Fibroblast of mammary gland (primary cell): ENCODE measurements at regions not wholly inside any gene's neighbourhood (a gene's known extent, or its start where the extent isn't known, plus 50 kb on each side); places are given as distances from the start of the nearest gene placed in this dataset.
A peak's percentile ranks its signal among the peaks of the same experiment; 100 is the strongest.

Source experiments
- DNase-seq: peaks from one replicate; pipeline ENCODE4 v3.0.0-alpha.2; 2010; ENCODE audit warnings: low read depth
- H3K4me3 ChIP-seq: 2 replicates; pipeline ENCODE4 v1.5.1; 2011; ENCODE audit warnings: low read depth, mild to moderate bottlenecking, low read length, moderate library complexity; ENCODE audit not compliant: control insufficient read depth
- TF ChIP-seq, protein P1 (sequence below): conservative IDR thresholded peaks from 2 replicates; pipeline ENCODE4 v1.5.1; 2011; ENCODE audit warnings: low read depth, low read length, inconsistent platforms; ENCODE audit not compliant: control insufficient read depth, insufficient read depth

DNA sequence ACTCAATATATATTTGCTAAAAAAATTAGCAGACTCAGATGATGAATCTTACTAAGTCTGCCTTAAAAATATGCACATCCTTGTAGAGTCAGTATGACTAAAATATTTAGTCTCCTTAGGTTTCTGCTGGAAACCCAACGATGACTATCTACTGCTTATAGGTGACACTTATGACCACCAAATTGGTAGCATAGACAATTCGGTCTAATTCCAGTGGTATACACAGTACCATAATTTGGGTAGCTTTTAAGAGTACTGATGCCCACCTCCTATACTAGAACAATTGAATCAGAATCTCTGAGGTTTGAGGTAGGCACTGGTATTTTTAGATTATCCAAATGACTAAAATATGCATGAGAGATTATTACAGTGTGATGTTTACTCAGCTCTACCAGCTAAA lies 740.8 kb upstream of the ZEB2 start:
- no peak overlapping the region for H3K4me3 ChIP-seq
- TF ChIP-seq, protein P1, sequence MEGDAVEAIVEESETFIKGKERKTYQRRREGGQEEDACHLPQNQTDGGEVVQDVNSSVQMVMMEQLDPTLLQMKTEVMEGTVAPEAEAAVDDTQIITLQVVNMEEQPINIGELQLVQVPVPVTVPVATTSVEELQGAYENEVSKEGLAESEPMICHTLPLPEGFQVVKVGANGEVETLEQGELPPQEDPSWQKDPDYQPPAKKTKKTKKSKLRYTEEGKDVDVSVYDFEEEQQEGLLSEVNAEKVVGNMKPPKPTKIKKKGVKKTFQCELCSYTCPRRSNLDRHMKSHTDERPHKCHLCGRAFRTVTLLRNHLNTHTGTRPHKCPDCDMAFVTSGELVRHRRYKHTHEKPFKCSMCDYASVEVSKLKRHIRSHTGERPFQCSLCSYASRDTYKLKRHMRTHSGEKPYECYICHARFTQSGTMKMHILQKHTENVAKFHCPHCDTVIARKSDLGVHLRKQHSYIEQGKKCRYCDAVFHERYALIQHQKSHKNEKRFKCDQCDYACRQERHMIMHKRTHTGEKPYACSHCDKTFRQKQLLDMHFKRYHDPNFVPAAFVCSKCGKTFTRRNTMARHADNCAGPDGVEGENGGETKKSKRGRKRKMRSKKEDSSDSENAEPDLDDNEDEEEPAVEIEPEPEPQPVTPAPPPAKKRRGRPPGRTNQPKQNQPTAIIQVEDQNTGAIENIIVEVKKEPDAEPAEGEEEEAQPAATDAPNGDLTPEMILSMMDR: no peak
- no peak for DNase-seq

DNA sequence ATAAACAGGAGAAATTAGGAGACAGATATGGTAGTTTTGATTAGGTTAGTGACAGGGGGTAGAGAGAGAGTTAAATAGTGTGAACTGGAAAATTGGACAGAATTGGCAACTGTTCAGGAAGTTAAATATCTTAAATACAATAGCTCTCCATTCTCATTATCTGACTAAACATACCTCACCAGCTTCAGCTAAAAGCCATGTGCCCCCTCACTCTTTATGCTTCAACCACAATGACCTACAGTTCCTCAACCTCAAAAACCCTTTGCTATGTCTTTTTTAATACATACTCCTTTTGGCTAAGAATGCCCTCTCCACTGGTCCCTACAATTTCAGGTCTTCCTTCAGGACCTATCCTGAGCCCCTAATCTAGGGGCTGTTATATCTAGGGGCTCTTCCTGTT lies 740.2 kb upstream of the ZEB2 start:
- TF ChIP-seq, protein P1: no peak
- H3K4me3 ChIP-seq: no peak overlapping the region
- DNase-seq: no peak

DNA sequence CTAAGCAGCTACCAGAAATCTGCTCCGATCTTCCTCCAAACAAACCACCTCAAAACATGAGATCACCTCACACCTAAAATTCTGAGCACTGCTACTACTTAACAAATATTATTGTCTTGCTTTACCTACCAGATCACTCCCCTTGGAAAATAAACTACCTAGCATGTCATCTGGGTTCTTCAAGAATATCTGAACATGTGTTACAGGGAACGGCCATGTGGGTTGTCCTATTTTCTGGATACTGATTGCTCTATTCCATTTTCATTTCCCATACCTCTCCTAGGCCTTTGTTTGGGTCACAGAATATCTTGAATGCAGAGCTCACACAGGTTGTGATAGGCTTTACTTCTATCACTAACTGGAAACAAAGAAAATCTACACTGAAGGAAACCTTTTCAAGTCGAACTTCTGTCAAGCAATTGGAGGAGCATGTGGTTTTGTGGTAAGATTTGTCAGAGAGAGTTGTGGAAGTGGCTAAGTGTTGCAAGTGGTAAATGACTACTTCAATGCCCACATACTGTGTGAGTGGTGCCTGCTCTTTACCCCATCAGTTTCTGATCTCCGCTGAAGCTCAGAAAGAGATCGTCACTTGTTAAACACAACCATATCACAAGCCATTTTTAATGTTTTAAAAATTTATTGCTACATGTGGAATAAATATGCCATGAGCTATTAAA lies 739.1 kb upstream of the ZEB2 start:
- TF ChIP-seq, protein P1: no peak
- peak; percentile 32 for DNase-seq
- no peak overlapping the region for H3K4me3 ChIP-seq

DNA sequence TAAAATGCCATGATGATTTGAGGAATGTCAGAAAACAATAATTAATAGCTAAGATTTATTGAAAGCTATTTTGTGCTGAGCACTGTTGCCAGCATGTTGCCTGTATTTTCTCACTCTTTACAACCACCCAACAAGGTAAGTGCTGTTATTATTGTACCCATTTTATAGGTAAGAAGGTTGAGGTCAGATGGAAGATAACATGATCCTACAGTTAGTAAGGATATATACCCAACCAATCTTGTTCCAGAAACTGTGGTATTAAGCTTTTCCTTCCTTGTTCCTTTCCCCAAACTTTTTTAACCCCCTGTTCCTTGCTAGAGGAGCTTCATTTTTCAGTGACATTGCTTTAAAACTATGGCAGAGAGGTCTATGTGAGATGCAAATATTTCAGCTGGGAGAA lies 738.0 kb upstream of the ZEB2 start:
- no peak overlapping the region for H3K4me3 ChIP-seq
- DNase-seq: no peak
- TF ChIP-seq, protein P1: no peak

DNA sequence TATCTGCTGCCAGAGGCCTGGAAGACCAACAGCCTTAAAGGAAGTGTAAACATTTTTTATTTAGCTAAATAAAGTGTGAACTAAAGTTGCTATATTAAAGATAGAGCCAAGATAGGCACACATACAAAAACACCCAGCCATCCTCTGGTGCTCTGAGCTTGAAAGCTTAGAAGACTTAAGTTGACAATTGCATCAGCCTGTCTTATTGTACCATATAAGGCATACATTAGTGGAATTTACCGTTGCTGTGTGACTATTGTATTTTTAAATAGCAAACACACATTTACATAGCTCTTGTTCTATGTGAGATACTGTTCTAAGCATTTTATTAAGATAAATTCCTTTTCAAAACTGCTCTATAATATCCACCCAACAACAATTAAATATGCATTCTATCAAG lies 736.6 kb upstream of the ZEB2 start:
- TF ChIP-seq, protein P1: no peak
- no peak for DNase-seq
- H3K4me3 ChIP-seq: no peak overlapping the region

DNA sequence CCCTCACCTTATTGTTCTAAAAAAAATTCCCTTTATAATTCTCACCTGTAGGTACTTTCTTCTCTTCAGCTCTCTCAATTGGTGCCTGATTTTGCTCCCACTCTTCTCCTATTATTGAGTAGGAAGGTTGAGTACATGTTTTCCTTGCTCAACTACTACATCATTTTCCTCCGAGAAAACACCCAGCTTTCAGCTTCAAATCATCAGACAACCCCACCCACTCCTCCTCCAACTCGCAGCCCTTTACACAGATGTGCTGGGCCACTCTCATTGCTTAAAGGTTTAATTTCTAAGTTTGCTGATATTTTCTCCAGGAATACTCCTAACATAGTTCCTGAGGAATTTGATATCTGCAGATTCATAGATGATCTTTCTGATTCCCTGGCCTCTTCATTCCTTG lies 734.4 kb upstream of the ZEB2 start:
- TF ChIP-seq, protein P1: no peak
- no peak for DNase-seq

DNA sequence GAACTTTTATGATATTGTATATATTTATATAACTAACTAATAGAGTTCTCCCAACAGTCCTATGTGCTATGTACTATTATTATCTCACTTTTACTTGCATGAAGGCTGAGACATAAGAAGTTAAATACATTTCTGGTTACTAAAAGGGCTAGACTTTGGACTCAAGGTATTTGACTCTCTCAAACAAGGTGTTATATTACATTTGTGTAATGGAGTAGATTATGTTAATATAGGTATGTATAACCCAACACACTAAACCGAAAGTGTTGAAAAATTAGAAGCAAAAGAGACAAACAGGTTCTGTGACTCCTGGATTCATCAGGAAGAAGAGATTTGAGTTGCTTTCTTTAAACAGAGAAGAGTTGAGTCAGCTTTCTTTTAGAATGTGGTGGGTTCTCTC lies 733.6 kb upstream of the ZEB2 start:
- DNase-seq: no peak
- H3K4me3 ChIP-seq: no peak overlapping the region
- TF ChIP-seq, protein P1: no peak

More for the DNA sequence above, 734.4 kb upstream of the ZEB2 start:
- no peak overlapping the region for H3K4me3 ChIP-seq
